Panc1 (cell line): ENCODE measurements at regions not wholly inside any gene's neighbourhood (a gene's known extent, or its start where the extent isn't known, plus 50 kb on each side); places are given as distances from the start of the nearest gene placed in this dataset.

Experiments used
- ATAC-seq: fragments of 200-7000 bp; cut with Tn5 transposase; 2 replicates; pipeline ENCODE4 v1.9.1; 2020; ENCODE audit warnings: mild to moderate bottlenecking, moderate library complexity
- BruUV-seq: library from RNA; stranded (reverse); fragments of 400-500 nt; replicated peaks from 2 replicates; lab custom pipeline; 2021; lab: Mats Ljungman, UMichigan
- CTCF ChIA-PET: fragments of 300-600 bp; sonication (Branson Sonifier 250); formaldehyde crosslinking; loops from one replicate; lab custom pipeline; 2022; ENCODE audit warnings: antibody characterized with exemption; lab: Charles Lee
- POLR2A ChIA-PET: fragments of 300-600 bp; sonication (Branson Sonifier 250); formaldehyde crosslinking; loops from one replicate; lab custom pipeline; 2022; ENCODE audit warnings: antibody characterized with exemption; lab: Charles Lee
- DNase-seq: peaks from one replicate; pipeline ENCODE4 v3.0.0-alpha.2; 2010; ENCODE audit warnings: low read depth, low spot score
- H3K27ac ChIP-seq: 2 replicates; pipeline ENCODE4 v1.5.1; 2011; ENCODE audit warnings: mild to moderate bottlenecking, low read length, inconsistent platforms
- H3K27me3 ChIP-seq: fragments of 200-500 bp; sonication (Bioruptor generic); 2 replicates; pipeline ENCODE4 v1.6.0; 2014; ENCODE audit warnings: low read length, inconsistent platforms; ENCODE audit not compliant: control insufficient read depth, insufficient read depth
- H3K36me3 ChIP-seq: fragments of 200-500 bp; sonication (Bioruptor generic); 2 replicates; pipeline ENCODE4 v1.5.1; 2014; ENCODE audit warnings: inconsistent platforms, mild to moderate bottlenecking, low read length, moderate library complexity; ENCODE audit not compliant: control insufficient read depth, insufficient read depth
- H3K4me1 ChIP-seq: 2 replicates; pipeline ENCODE4 v1.5.1; 2011; ENCODE audit warnings: inconsistent platforms, mild to moderate bottlenecking, low read length, moderate library complexity; ENCODE audit not compliant: control insufficient read depth, insufficient read depth
- H3K4me3 ChIP-seq, 2 experiments: 2 replicates each; pipeline ENCODE4 v1.5.1; 2011 to 2012; ENCODE audit warnings: low read depth in 2 of 2, low read length in 2 of 2, mild to moderate bottlenecking in 2 of 2, inconsistent platforms in 1 of 2, moderate library complexity in 1 of 2
- H3K9me3 ChIP-seq: fragments of 200-500 bp; sonication (Bioruptor generic); 2 replicates; pipeline ENCODE4 v1.5.1; 2014; ENCODE audit warnings: low read depth, mild to moderate bottlenecking, inconsistent platforms, low read length, moderate library complexity; ENCODE audit not compliant: control insufficient read depth, insufficient read depth
- CTCF ChIP-seq: fragments of 450-650 bp; IDR thresholded peaks from 2 replicates; pipeline ENCODE4 v1.5.1; 2017; ENCODE audit warnings: mild to moderate bottlenecking
- POLR2AphosphoS5 ChIP-seq: IDR thresholded peaks from 2 replicates; pipeline ENCODE4 v1.6.1; 2012; ENCODE audit warnings: mild to moderate bottlenecking, low read depth, low read length, moderate library complexity
- SIN3A ChIP-seq: IDR thresholded peaks from 2 replicates; pipeline ENCODE4 v1.6.1; 2012; ENCODE audit warnings: low read depth, mild to moderate bottlenecking, low read length, moderate library complexity, borderline replicate concordance; ENCODE audit not compliant: insufficient read depth
- TCF7L2 ChIP-seq: IDR thresholded peaks from 2 replicates; pipeline ENCODE4 v1.6.1; 2011; ENCODE audit warnings: mild to moderate bottlenecking, low read depth, low read length, inconsistent platforms
- in situ Hi-C: cut with HindIII; loops from 2 replicates; pipeline ENCODE4 v1.10.0; 2016; ENCODE audit warnings: low sequenced_read_pairs, low pct_unique_long_range_greater_than_20kb
- intact Hi-C: fragments of 100-400 bp; cut with micrococcal nuclease; formaldehyde crosslinking; loops from one replicate; pipeline ENCODE4 v1.10.0; 2022; ENCODE audit not compliant: unreplicated experiment
- TF ChIP-seq, protein P1 (sequence below), 2 experiments: IDR thresholded peaks; 2 replicates each; pipeline ENCODE4 v1.6.1; 2011 to 2012; ENCODE audit warnings: low read depth in 2 of 2, control low read depth in 1 of 2, low read length in 1 of 2, mild to moderate bottlenecking in 1 of 2, moderate library complexity in 1 of 2; ENCODE audit not compliant: insufficient read depth in 1 of 2

DNA sequence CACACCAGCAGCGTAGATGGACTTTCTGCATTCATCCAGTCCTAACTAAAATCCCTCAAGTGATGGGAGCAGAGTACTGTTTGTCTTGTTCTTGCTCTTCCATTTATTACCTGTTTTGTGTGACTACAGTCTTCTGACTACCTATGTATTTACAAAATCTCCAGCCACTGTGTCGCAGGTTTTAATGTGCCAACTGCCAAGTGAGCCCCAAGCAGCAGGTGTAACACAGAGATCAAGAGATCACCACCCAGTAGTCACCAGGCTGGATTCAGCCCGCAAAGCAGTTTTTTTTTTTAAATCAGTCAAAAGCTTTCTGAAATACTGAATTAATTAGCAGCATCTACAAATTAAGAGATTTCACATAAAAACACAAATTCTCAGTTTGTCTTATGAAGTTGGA is 724.1 kb upstream of the USP15 start:
- no peak for DNase-seq
- no peak for ATAC-seq
- Histone ChIP-seq H3K27me3 (no peaks in the 10 kb centered on the region), H3K4me3 (no peak overlapping the region), H3K4me1 (no peaks in the 10 kb centered on the region), H3K36me3 (no peaks in the 10 kb centered on the region; the same call in 1 of the 2 replicates), H3K27ac (no peak overlapping the region), H3K9me3 (no peaks in the 10 kb centered on the region)
- POLR2A ChIA-PET: no interaction called here
- TF ChIP-seq CTCF (no peak), TCF7L2 (no peak), POLR2AphosphoS5 (no peak), SIN3A (no peak)
- TF ChIP-seq, protein P1, sequence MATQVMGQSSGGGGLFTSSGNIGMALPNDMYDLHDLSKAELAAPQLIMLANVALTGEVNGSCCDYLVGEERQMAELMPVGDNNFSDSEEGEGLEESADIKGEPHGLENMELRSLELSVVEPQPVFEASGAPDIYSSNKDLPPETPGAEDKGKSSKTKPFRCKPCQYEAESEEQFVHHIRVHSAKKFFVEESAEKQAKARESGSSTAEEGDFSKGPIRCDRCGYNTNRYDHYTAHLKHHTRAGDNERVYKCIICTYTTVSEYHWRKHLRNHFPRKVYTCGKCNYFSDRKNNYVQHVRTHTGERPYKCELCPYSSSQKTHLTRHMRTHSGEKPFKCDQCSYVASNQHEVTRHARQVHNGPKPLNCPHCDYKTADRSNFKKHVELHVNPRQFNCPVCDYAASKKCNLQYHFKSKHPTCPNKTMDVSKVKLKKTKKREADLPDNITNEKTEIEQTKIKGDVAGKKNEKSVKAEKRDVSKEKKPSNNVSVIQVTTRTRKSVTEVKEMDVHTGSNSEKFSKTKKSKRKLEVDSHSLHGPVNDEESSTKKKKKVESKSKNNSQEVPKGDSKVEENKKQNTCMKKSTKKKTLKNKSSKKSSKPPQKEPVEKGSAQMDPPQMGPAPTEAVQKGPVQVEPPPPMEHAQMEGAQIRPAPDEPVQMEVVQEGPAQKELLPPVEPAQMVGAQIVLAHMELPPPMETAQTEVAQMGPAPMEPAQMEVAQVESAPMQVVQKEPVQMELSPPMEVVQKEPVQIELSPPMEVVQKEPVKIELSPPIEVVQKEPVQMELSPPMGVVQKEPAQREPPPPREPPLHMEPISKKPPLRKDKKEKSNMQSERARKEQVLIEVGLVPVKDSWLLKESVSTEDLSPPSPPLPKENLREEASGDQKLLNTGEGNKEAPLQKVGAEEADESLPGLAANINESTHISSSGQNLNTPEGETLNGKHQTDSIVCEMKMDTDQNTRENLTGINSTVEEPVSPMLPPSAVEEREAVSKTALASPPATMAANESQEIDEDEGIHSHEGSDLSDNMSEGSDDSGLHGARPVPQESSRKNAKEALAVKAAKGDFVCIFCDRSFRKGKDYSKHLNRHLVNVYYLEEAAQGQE (IDR thresholded peaks at IDR 0.05; ENCODE audit: insufficient read depth in 1 of 2, low read depth in 2 of 2, low read length in 1 of 2): no peak
- in situ Hi-C loops: no loop called here
- intact Hi-C loops: no loop called here
- CTCF ChIA-PET: no interaction called here
- BruUV-seq: no TSS peak

GRCh38 chr12:61536525-61536924 is 723.7 kb upstream of the USP15 start:
- Histone ChIP-seq H3K36me3 (no peaks in the 10 kb centered on the region; the same call in 1 of the 2 replicates), H3K27ac (no peak overlapping the region), H3K4me3 (no peak overlapping the region), H3K27me3 (no peaks in the 10 kb centered on the region), H3K4me1 (no peaks in the 10 kb centered on the region), H3K9me3 (no peaks in the 10 kb centered on the region)
- BruUV-seq: no TSS peak
- POLR2A ChIA-PET: no interaction called here
- in situ Hi-C loops: no loop called here
- CTCF ChIA-PET: no interaction called here
- TF ChIP-seq CTCF: no peak
- intact Hi-C loops: no loop called here
- ATAC-seq: no peak
- no peak for DNase-seq

DNA sequence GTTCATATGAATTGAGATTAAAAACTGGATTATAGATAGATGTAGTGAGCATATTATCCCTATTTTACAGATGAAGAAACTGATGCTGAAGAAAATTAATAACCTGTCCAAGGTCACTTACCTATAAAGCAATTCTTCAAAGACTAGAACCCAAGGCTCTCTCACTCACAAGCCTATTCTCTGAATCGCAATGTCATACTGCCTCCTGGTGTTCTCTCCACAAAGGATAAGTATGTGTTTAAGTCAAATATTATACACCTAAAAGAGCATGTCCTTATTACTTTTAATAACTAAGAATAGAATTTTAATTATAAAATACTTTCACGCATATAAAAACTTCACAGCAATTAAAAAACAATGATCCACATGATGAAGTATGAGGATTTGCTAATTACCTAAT is 721.3 kb upstream of the USP15 start:
- no peaks in the 10 kb centered on the region for H3K27me3 ChIP-seq
- intact Hi-C loops (no loop called here), in situ Hi-C loops (no loop called here)
- ChIA-PET POLR2A (no interaction called here), CTCF (no interaction called here)
- H3K9me3 ChIP-seq: no peaks in the 10 kb centered on the region
- no peaks in the 10 kb centered on the region; the same call in 1 of the 2 replicates for H3K36me3 ChIP-seq
- H3K27ac ChIP-seq: no peak overlapping the region
- no peaks in the 10 kb centered on the region for H3K4me1 ChIP-seq
- TF ChIP-seq CTCF (peak; percentile 8; the same call in 1 of the 2 replicates), POLR2AphosphoS5 (no peak), TCF7L2 (no peak)
- no peak overlapping the region for H3K4me3 ChIP-seq
- ATAC-seq (no peak), DNase-seq (no peak)
- no TSS peak for BruUV-seq
